ENCODE measurements at regions not wholly inside any gene's neighbourhood (a gene's known extent, or its start where the extent isn't known, plus 50 kb on each side); places are given as distances from the start of the nearest gene placed in this dataset.
"Not testable (repeated sequence)": the region's sequence is repeated elsewhere in the genome, so short reads cannot be mapped to it uniquely, and the experiment has no call there.

- no peak for DNase-seq (ENCODE audit: low read depth in 2 of 2)
Observed at GRCh38 chrX:1852082-1852481, 237.2 kb downstream of the ASMT start.

DNA sequence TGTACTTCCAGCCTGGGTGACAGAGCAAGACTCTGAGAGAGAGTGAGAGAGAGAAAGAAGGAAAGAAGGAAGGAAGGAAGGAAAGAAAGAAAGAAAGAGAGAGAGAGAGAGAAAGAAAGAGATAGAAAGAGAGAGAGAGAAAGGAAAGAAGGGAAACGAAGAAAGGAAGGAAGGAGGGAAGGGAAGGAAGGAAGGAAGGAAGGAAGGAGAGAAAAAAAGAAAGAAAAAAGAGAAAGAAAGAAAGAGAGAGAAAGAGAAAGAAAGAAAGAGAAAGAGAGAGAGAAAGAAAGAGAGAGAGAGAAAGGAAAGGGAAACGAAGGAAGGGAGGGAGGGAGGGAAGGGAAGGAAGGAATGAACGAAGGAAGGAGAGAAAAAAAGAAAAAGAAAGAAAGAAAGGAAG, 238.6 kb downstream of the ASMT start:
- DNase-seq (ENCODE audit: low read depth in 2 of 2) = no peak

DNA sequence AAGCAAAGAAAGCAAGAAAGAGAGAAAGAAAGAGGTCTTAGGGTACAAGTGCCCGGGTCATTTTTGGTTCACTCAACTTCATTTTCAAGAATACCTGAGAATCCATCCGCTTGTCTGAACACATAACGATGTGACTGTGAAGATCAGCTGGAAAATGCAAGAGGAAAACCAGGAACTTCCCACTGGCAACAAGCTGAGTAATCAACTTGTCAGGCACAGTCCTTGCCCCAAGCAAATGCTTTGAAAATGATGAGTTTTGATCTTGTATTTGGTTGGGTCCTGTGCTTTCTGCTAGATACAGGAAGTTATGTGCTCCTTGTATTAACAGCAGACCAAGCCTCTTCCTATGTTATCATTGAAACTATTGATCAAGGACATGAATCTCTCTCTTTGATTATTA, 239.1 kb downstream of the ASMT start:
- DNase-seq (ENCODE audit: low read depth in 2 of 2) = no peak

DNA sequence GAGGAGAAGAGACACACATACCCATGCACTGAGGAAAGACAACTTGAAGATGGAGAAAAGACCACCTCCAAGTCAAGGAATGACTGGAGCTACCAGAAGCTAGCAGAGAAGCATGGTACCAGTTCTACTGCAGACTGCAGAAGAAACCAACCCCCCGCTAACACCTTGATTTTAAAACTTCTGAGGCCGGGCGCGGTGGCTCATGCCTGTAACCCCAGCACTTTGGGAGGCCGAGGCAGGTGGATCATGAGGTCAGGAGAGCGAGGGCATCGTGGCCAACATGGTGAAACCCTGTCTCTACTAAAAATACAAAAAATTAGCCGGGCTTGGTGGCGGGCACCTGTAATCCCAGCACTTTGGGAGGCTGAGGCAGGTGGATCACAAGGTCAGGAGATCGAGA, 240.0 kb downstream of the ASMT start:
- not testable (repeated sequence) for DNase-seq (ENCODE audit: low read depth in 2 of 2)

DNA sequence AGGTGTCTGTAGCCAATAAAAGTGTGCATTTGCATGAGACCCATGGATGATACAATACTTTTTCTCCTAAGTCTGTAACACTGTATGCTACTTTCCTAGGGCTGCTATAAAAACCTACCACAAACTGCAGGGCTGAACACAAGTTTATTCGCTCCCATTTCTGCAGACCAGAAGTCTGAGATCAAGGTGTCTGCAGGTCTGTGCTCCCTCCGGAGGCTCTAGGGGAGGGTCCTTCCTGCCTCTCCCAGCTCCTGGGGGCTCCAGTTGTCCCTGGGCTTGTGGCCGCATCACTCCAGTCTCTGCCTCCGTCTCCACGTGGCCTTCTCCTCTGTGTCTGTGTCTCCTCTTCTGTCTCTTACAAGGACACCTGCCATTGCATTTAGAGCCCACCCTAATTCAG, 244.4 kb downstream of the ASMT start:
- DNase-seq (ENCODE audit: low read depth in 2 of 2) = not testable (repeated sequence)

GRCh38 chrX:1860936-1861594, 246.2 kb downstream of the ASMT start:
- no peak for DNase-seq (ENCODE audit: low read depth in 2 of 2)

DNA sequence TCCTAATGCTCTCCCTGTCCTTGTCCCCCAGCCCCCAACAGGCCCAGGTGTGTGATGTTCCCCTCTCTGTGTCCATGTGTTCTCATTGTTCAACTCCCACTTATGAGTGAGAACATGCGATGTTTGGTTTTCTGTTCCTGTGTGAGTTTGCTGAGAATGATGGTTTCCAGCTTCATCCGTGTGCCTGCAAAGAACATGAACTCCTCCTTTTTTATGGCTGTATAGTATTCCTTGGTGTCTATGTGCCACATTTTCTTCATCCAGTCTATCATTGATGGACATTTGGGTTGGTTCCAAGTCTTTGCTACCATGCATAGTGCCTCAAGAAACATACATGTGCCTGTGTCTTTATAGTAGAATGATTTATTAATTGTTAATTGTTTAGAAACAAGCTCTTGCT, 249.1 kb downstream of the ASMT start:
- not testable (repeated sequence) for DNase-seq (ENCODE audit: low read depth in 2 of 2)

DNA sequence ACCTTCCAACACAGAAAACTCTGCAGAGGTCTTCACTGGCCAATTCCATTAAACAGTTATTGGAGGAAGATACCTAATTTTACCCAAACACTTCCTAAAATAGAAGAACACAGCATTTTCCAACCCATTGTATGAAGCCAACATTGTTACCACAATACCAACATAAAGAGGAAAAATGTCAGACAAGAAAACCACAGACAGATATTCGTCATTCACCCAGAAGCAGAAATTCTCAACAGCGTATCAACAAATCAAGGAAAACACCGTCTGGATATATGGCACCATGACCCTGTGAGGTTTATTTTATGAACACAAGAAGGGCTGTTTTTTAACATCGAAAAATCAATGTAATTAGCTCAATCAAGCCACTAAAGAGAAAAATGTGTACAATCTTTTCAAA, 255.6 kb downstream of the ASMT start:
- no peak for DNase-seq (ENCODE audit: low read depth in 2 of 2)

- no peak for DNase-seq (ENCODE audit: low read depth in 2 of 2)
Observed at GRCh38 chrX:1871887-1872286, 257.0 kb downstream of the ASMT start.

DNA sequence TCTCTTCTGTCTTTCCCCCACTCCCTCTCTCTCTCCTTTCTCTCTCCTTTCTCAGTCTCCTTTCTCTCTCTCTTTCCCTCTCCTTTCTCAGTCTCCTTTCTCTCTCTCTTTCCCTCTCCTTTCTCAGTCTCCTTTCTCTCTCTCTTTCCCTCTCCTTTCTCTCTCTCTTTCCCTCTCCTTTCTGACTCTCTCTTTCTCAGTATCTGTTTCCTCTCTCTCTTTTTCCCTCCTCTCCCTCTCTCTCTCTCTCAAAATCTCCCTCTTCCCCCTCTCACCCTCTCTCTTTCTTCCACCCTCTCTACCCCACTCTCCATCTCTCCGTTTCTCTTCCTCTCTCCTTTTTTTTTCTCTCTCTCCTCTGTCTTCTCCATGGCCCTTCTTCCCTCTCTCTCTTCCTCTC, 258.8 kb downstream of the ASMT start:
- no peak for DNase-seq (ENCODE audit: low read depth in 2 of 2)

GRCh38 chrX:1874416-1874815, 259.6 kb downstream of the ASMT start:
- no peak for DNase-seq (ENCODE audit: low read depth in 2 of 2)

- DNase-seq (ENCODE audit: low read depth in 2 of 2) = no peak
Observed at GRCh38 chrX:1874899-1875298, 260.0 kb downstream of the ASMT start.

- DNase-seq (ENCODE audit: low read depth in 2 of 2) = no peak
Observed at GRCh38 chrX:1876041-1876440, 261.2 kb downstream of the ASMT start.

DNA sequence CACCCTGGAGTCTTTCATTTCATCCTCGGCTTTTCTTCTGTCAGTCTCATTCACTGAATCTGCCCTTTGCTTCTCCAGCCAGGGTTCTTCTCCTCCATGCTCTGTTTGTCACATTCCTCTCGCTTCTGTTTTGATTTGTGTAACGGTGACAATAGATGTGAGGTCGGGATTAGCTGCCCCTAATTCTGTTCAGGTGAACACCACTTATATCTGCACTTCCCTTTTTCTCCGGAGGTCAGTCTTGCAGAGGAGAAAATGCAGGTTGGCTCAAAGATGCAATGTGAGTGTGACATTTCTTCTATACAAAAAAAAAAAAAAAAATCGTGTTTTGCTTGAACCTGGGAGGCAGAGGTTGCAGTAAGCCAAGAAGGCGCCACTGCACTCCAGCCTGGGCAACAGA, 262.9 kb downstream of the ASMT start:
- DNase-seq (ENCODE audit: low read depth in 2 of 2) = no peak

DNA sequence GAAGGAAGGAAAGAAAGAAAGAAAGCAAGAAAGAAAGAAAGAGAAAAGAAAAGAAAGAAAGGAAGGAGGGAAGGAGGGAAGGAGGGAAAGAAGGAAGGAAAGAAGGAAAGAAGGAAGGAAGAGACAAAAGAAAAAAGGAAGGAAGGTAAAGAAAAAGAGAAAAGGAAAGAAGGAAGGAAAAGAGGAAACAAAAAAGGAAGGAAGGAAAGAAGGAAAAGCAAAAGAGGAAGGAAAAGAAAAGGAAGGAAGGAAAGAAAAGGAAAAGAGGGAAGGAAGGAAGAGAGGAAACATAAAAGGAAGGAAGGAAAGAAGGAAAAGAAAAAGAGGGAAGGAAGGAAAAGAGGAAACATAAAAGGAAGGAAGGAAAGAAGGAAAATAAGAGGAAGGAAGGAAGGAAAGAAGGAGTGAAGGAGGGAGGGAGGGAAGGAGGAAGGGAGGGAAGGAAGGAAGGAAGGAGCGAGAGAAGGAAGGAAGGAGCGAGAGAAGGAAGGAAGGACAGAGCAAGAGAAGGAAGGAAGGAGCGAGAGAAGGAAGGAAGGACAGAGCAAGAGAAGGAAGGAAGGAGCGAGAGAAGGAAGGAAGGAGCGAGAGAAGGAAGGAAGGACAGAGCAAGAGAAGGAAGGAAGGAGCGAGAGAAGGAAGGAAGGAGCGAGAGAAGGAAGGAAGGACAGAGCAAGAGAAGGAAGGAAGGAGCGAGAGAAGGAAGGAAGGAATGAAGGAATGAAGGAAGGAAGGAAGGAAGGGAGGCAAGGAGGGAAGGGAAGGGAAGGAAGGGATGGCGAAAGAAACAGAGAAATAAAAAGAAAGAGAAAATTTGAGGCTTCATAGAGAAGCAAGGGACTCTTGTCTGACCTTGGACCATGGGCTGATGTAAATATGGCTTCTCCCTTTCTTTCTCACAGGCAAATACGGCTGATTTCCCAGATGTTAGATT, 266.3 kb downstream of the ASMT start:
- DNase-seq (ENCODE audit: low read depth in 2 of 2) = not testable (repeated sequence)

DNA sequence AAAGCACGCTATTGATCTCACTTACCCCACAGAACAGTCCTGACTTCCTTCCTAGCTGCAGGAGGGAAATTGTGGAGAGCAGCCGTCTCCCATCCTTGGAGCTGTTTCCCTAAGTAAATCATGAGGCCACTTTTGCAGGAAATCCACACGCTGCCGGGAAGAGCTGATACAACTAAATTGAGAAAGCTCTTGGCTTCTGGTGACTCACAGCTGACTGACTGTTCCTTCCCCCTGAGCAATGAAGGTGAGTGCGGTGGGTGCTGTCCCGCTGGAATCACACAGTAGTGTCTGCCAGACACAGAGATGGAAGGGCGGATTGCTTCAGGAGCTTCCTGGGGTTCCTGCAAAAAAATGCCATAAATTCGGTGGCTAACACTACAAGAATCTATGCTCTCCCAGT, 268.9 kb downstream of the ASMT start:
- DNase-seq (ENCODE audit: low read depth in 2 of 2) = peak; percentile 22 to 27

DNA sequence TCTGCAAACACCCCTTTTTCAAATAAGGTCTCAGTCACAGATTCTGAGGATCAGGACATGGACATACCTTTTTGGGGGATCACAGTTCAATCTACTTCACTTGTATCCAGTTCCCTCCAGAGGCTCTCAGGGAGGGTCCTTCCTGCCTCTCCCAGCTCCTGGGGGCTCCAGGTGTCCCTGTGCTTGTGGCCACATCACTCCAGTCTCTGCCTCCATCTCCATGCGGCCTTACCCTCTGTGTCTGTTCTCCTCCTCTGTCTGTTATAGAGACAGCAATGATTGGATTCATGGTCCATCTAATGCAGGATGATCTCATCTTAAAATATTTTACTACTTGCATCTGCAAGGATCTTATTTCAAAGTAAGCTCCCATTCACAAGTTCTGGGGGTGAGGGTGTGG, 269.6 kb downstream of the ASMT start:
- DNase-seq (ENCODE audit: low read depth in 2 of 2) = no peak

GRCh38 chrX:1885116-1885515, 270.3 kb downstream of the ASMT start:
- DNase-seq (ENCODE audit: low read depth in 2 of 2) = no peak

- not testable (repeated sequence) for DNase-seq (ENCODE audit: low read depth in 2 of 2)
Observed at GRCh38 chrX:1888305-1888704, 273.4 kb downstream of the ASMT start.

GRCh38 chrX:1894026-1894294, 279.1 kb downstream of the ASMT start:
- DNase-seq (ENCODE audit: low read depth in 2 of 2) = no peak

GRCh38 chrX:1894740-1895139, 279.9 kb downstream of the ASMT start:
- DNase-seq (ENCODE audit: low read depth in 2 of 2) = no peak

- no peak for DNase-seq (ENCODE audit: low read depth in 2 of 2)
Observed at GRCh38 chrX:1895583-1895982, 280.7 kb downstream of the ASMT start.

- DNase-seq (ENCODE audit: low read depth in 2 of 2) = no peak
Observed at GRCh38 chrX:1899841-1900240, 285.0 kb downstream of the ASMT start.

GRCh38 chrX:1902901-1903235, 288.0 kb downstream of the ASMT start:
- no peak for DNase-seq (ENCODE audit: low read depth in 2 of 2)
